Parathyroid adenoma (tissue), 2 donors: ENCODE measurements at regions not wholly inside any gene's neighbourhood (a gene's known extent, or its start where the extent isn't known, plus 50 kb on each side); places are given as distances from the start of the nearest gene placed in this dataset.

ENCODE experiments used
- H2AFZ ChIP-seq: fragments of 300-600 bp; sonication (generic); one replicate; pipeline ENCODE4 v1.7.0; 2017; ENCODE audit warnings: antibody characterized with exemption, mild to moderate bottlenecking
- H3K27ac ChIP-seq: fragments of 300-600 bp; sonication (generic); one replicate; pipeline ENCODE4 v1.7.0; 2017
- H3K27me3 ChIP-seq: fragments of 300-600 bp; sonication (generic); one replicate; pipeline ENCODE4 v1.7.0; 2017; ENCODE audit warnings: low read length; ENCODE audit not compliant: control insufficient read depth, insufficient read depth
- H3K36me3 ChIP-seq: fragments of 300-600 bp; sonication (generic); one replicate; pipeline ENCODE4 v1.7.0; 2017; ENCODE audit warnings: low read length; ENCODE audit not compliant: control insufficient read depth, insufficient read depth
- H3K4me1 ChIP-seq: fragments of 300-600 bp; sonication (generic); one replicate; pipeline ENCODE4 v1.7.0; 2017; ENCODE audit warnings: control low read depth
- H3K4me2 ChIP-seq: fragments of 300-600 bp; sonication (generic); one replicate; pipeline ENCODE4 v1.7.0; 2017; ENCODE audit warnings: low read length
- H3K4me3 ChIP-seq: fragments of 300-600 bp; sonication (generic); one replicate; pipeline ENCODE4 v1.7.0; 2017; ENCODE audit warnings: low read depth, low read length
- H3K79me2 ChIP-seq: fragments of 300-600 bp; sonication (generic); one replicate; pipeline ENCODE4 v1.7.0; 2017; ENCODE audit warnings: control low read depth
- H3K9ac ChIP-seq: fragments of 300-600 bp; sonication (generic); one replicate; pipeline ENCODE4 v1.7.0; 2017; ENCODE audit warnings: mild to moderate bottlenecking
- H3K9me3 ChIP-seq: fragments of 300-600 bp; sonication (generic); one replicate; pipeline ENCODE4 v1.7.0; 2017; ENCODE audit warnings: low read length; ENCODE audit not compliant: control insufficient read depth
- CTCF ChIP-seq: fragments of 300-600 bp; sonication (generic); IDR thresholded peaks from one replicate; pipeline ENCODE4 v1.7.0; 2017; ENCODE audit warnings: antibody characterized with exemption, mild to moderate bottlenecking
- donor health status: primary hyperparathyroidism.

GRCh38 chr3:28575746-28576613 lies 227.4 kb upstream of the AZI2 start:
- Histone ChIP-seq H3K27me3 (no peaks in the 10 kb centered on the region), H3K79me2 (no peaks in the 10 kb centered on the region), H3K4me3 (peak overlapping the region; percentile 34), H2AFZ (no peak overlapping the region), H3K9ac (no peak overlapping the region), H3K36me3 (no peaks in the 10 kb centered on the region), H3K9me3 (no peaks in the 10 kb centered on the region), H3K4me2 (peak overlapping the region; percentile 66), H3K27ac (no peak overlapping the region), H3K4me1 (no peaks in the 10 kb centered on the region)
- TF ChIP-seq CTCF = no peak

GRCh38 chr3:28576614-28577200 lies 228.1 kb upstream of the AZI2 start:
- Histone ChIP-seq H2AFZ (no peak overlapping the region), H3K4me3 (peak overlapping the region; percentile 12), H3K9ac (no peak overlapping the region), H3K27ac (no peak overlapping the region), H3K4me1 (no peaks in the 10 kb centered on the region), H3K9me3 (no peaks in the 10 kb centered on the region), H3K27me3 (no peaks in the 10 kb centered on the region), H3K36me3 (no peaks in the 10 kb centered on the region), H3K4me2 (no peak overlapping the region), H3K79me2 (no peaks in the 10 kb centered on the region)
- TF ChIP-seq CTCF = no peak

- no peak overlapping the region for H3K9ac ChIP-seq
- no peak overlapping the region for H3K27ac ChIP-seq
- no peaks in the 10 kb centered on the region for H3K9me3 ChIP-seq
- TF ChIP-seq CTCF = no peak
- H3K4me3 ChIP-seq = no peak overlapping the region
- H3K79me2 ChIP-seq = no peaks in the 10 kb centered on the region
- H3K36me3 ChIP-seq = no peaks in the 10 kb centered on the region
- H2AFZ ChIP-seq = no peak overlapping the region
- no peaks in the 10 kb centered on the region for H3K4me1 ChIP-seq
- H3K4me2 ChIP-seq = no peak overlapping the region
- H3K27me3 ChIP-seq = no peaks in the 10 kb centered on the region
Observed at GRCh38 chr3:28577941-28578500, 229.4 kb upstream of the AZI2 start.

- no peak overlapping the region for H3K9ac ChIP-seq
- no peaks in the 10 kb centered on the region for H3K4me1 ChIP-seq
- H3K27ac ChIP-seq = no peak overlapping the region
- no peak overlapping the region for H2AFZ ChIP-seq
- no peak for TF ChIP-seq CTCF
- H3K4me3 ChIP-seq = no peak overlapping the region
- no peaks in the 10 kb centered on the region for H3K27me3 ChIP-seq
- H3K36me3 ChIP-seq = no peaks in the 10 kb centered on the region
- no peak overlapping the region for H3K4me2 ChIP-seq
- no peaks in the 10 kb centered on the region for H3K9me3 ChIP-seq
- no peaks in the 10 kb centered on the region for H3K79me2 ChIP-seq
Observed at GRCh38 chr3:28586325-28586724, 237.7 kb upstream of the AZI2 start.
